Neural cell (in vitro differentiated cells): ENCODE measurements at regions not wholly inside any gene's neighbourhood (a gene's known extent, or its start where the extent isn't known, plus 50 kb on each side); places are given as distances from the start of the nearest gene placed in this dataset.

Experiments used
- H2AFZ ChIP-seq: fragments of 200-600, 300-800 bp; sonication (generic), shearing (Covaris generic); 2 replicates; pipeline ENCODE4 v1.6.0; 2014; ENCODE audit warnings: low read depth, mild to moderate bottlenecking, antibody characterized with exemption, low read length, moderate library complexity
- H3F3A ChIP-seq: fragments of 200-600 bp; shearing (Covaris generic); 2 replicates; pipeline ENCODE4 v1.6.1; 2016; ENCODE audit warnings: mild to moderate bottlenecking, moderate library complexity, mixed read lengths, antibody characterized with exemption, low read length; ENCODE audit not compliant: insufficient read depth, poor library complexity, severe bottlenecking
- H3K27ac ChIP-seq: fragments of 200-600, 300-800 bp; sonication (generic), shearing (Covaris generic); 2 replicates; pipeline ENCODE4 v1.5.1; 2014; ENCODE audit warnings: mild to moderate bottlenecking, low read length, moderate library complexity
- H3K27me3 ChIP-seq: fragments of 300-800, 200-600 bp; sonication (generic), shearing (Covaris generic); 2 replicates; pipeline ENCODE4 v1.6.0; 2014; ENCODE audit warnings: mild to moderate bottlenecking, low read depth, low read length, moderate library complexity; ENCODE audit not compliant: insufficient read depth
- H3K36me3 ChIP-seq: fragments of 300-800, 200-600 bp; sonication (generic), shearing (Covaris generic); 2 replicates; pipeline ENCODE4 v1.5.1; 2014; ENCODE audit warnings: mild to moderate bottlenecking, antibody characterized with exemption, low read length, moderate library complexity; ENCODE audit not compliant: insufficient read depth
- H3K4me2 ChIP-seq: fragments of 300-800, 200-600 bp; sonication (generic), shearing (Covaris generic); 2 replicates; pipeline ENCODE4 v1.6.0; 2014; ENCODE audit warnings: mild to moderate bottlenecking, low read length
- H3K4me3 ChIP-seq: fragments of 300-800, 200-600 bp; sonication (generic), shearing (Covaris generic); 2 replicates; pipeline ENCODE4 v1.5.1; 2014; ENCODE audit warnings: mild to moderate bottlenecking, low read length, moderate library complexity
- H3K79me2 ChIP-seq: fragments of 200-600 bp; shearing (Covaris generic); replicated peaks from 2 replicates; pipeline ENCODE4 v1.6.0; 2014; ENCODE audit warnings: mild to moderate bottlenecking, low read length, moderate library complexity; ENCODE audit not compliant: insufficient read depth
- H3K9ac ChIP-seq: fragments of 300-800, 200-600 bp; sonication (generic), shearing (Covaris generic); 2 replicates; pipeline ENCODE4 v1.6.1; 2016; ENCODE audit warnings: mild to moderate bottlenecking, low read length, mixed read lengths
- H3K9me2 ChIP-seq: fragments of 200-600 bp; shearing (Covaris generic); 2 replicates; pipeline ENCODE4 v1.6.1; 2016; ENCODE audit warnings: mild to moderate bottlenecking, low read length, mixed read lengths; ENCODE audit not compliant: insufficient read depth
- H3K9me3 ChIP-seq: fragments of 200-600, 300-800 bp; sonication (generic), shearing (Covaris generic); 2 replicates; pipeline ENCODE4 v1.6.1; 2016; ENCODE audit warnings: mild to moderate bottlenecking, mixed run types, low read length, moderate library complexity, mixed read lengths
- H4K20me1 ChIP-seq: fragments of 200-600 bp; shearing (Covaris generic); 2 replicates; pipeline ENCODE4 v1.6.1; 2016; ENCODE audit warnings: mild to moderate bottlenecking, mixed run types; ENCODE audit not compliant: insufficient read depth
- CTCF ChIP-seq: fragments of 450-650 bp; IDR thresholded peaks from 2 replicates; pipeline ENCODE4 v1.5.1; 2014; ENCODE audit warnings: antibody characterized with exemption, mild to moderate bottlenecking, moderate library complexity; ENCODE audit not compliant: poor library complexity, severe bottlenecking
- EP300 ChIP-seq: fragments of 450-650 bp; conservative IDR thresholded peaks from 2 replicates; pipeline ENCODE4 v1.6.1; 2014; ENCODE audit warnings: antibody characterized with exemption, mild to moderate bottlenecking, moderate library complexity; ENCODE audit not compliant: poor library complexity, severe bottlenecking
- EZH2 ChIP-seq: fragments of 200-600, 300-800 bp; shearing (Covaris generic), sonication (generic); IDR thresholded peaks from 2 replicates; pipeline ENCODE4 v1.6.1; 2014; ENCODE audit warnings: antibody characterized with exemption, low read length, borderline replicate concordance, mild to moderate bottlenecking; ENCODE audit not compliant: insufficient read depth, poor library complexity, severe bottlenecking
- MXI1 ChIP-seq: fragments of 450-650 bp; conservative IDR thresholded peaks from 2 replicates; pipeline ENCODE4 v1.6.1; 2014; ENCODE audit warnings: antibody characterized with exemption, mild to moderate bottlenecking; ENCODE audit not compliant: poor library complexity, severe bottlenecking
- POLR2AphosphoS5 ChIP-seq: IDR thresholded peaks from 2 replicates; pipeline ENCODE4 v1.6.1; 2012
- RAD21 ChIP-seq: fragments of 450-650 bp; conservative IDR thresholded peaks from 2 replicates; pipeline ENCODE4 v1.6.1; 2014; ENCODE audit warnings: antibody characterized with exemption, mild to moderate bottlenecking, moderate library complexity
- SMC3 ChIP-seq: fragments of 450-650 bp; conservative IDR thresholded peaks from 2 replicates; pipeline ENCODE4 v1.6.1; 2014; ENCODE audit warnings: antibody characterized with exemption, mild to moderate bottlenecking, moderate library complexity; ENCODE audit not compliant: poor library complexity
- TAF1 ChIP-seq: IDR thresholded peaks from 2 replicates; pipeline ENCODE4 v1.6.1; 2012; ENCODE audit warnings: low read depth
- TF ChIP-seq, protein P1 (sequence below): IDR thresholded peaks from 2 replicates; pipeline ENCODE4 v1.6.1; 2012; ENCODE audit warnings: borderline replicate concordance

DNA sequence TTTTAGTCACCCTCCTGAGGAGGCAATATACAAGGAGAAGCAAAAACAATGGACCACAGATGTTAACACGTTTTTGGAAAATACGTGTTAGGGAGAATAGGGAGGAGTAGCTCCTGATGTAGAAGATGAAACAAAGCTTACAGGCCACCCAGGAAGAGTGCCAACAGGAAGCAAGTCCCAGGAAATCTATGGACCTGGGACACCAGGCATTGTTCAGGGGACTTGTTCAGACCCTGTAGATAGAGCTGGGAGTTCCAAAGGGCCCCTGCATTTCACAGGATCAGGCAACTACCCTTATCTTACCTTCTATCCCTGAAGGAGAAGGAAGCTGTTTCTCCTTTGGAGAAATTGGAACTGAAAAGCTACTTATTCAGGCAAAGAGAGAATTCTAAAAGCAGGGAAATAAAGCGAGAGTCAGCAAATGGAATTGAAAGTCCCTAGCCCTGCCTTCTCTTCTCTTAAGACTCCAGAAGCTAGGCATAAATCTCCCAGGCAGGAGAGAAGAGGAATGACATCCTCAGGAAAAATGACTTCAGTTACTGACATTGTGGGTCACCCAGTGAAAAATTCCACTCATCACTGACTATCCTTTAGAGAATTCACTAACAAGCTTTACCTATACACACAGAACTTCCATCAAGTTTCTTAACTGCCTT, 77.7 kb upstream of the FAM3C start:
- H3F3A ChIP-seq = no peaks in the 10 kb centered on the region
- H3K27me3 ChIP-seq = no peaks in the 10 kb centered on the region
- no peaks in the 10 kb centered on the region for H3K9me3 ChIP-seq
- H3K27ac ChIP-seq = no peak overlapping the region
- no peaks in the 10 kb centered on the region for H4K20me1 ChIP-seq
- H3K36me3 ChIP-seq = no peaks in the 10 kb centered on the region
- no peaks in the 10 kb centered on the region for H3K9me2 ChIP-seq
- TF ChIP-seq POLR2AphosphoS5 (no peak), TAF1 (no peak), RAD21 (no peak), CTCF (no peak), EP300 (no peak), SMC3 (no peak)
- no peak overlapping the region for H3K4me2 ChIP-seq
- H2AFZ ChIP-seq = no peak overlapping the region
- H3K9ac ChIP-seq = no peak overlapping the region
- H3K79me2 ChIP-seq = peaks cover 6% of the 10 kb centered on the region
- H3K4me3 ChIP-seq = no peak overlapping the region

DNA sequence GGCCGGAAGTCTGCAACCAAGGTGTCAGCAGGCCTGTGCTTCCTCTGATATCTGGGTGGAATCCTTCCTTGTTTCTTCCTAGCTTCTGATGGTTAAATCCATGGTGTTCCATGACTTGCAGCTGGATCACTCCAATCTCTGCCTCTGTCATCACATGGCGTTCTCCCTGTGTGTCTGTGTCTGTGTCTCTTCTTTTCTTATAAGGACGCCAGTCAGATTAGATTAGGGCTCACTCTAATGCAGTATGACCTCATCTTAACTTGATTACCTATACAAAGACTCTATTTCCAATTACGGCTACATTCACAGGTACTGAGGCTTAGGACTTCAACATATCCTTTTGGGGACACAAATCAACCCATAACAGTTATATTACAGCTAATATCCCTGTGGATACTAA, 70.3 kb upstream of the FAM3C start:
- no peaks in the 10 kb centered on the region for H3F3A ChIP-seq
- no peak overlapping the region for H2AFZ ChIP-seq
- H3K27ac ChIP-seq = no peak overlapping the region
- no peak overlapping the region for H3K4me2 ChIP-seq
- H3K79me2 ChIP-seq = peaks cover 4% of the 10 kb centered on the region
- H3K36me3 ChIP-seq = no peaks in the 10 kb centered on the region
- H3K9me2 ChIP-seq = no peaks in the 10 kb centered on the region
- no peak overlapping the region for H3K4me3 ChIP-seq
- TF ChIP-seq, protein P1, sequence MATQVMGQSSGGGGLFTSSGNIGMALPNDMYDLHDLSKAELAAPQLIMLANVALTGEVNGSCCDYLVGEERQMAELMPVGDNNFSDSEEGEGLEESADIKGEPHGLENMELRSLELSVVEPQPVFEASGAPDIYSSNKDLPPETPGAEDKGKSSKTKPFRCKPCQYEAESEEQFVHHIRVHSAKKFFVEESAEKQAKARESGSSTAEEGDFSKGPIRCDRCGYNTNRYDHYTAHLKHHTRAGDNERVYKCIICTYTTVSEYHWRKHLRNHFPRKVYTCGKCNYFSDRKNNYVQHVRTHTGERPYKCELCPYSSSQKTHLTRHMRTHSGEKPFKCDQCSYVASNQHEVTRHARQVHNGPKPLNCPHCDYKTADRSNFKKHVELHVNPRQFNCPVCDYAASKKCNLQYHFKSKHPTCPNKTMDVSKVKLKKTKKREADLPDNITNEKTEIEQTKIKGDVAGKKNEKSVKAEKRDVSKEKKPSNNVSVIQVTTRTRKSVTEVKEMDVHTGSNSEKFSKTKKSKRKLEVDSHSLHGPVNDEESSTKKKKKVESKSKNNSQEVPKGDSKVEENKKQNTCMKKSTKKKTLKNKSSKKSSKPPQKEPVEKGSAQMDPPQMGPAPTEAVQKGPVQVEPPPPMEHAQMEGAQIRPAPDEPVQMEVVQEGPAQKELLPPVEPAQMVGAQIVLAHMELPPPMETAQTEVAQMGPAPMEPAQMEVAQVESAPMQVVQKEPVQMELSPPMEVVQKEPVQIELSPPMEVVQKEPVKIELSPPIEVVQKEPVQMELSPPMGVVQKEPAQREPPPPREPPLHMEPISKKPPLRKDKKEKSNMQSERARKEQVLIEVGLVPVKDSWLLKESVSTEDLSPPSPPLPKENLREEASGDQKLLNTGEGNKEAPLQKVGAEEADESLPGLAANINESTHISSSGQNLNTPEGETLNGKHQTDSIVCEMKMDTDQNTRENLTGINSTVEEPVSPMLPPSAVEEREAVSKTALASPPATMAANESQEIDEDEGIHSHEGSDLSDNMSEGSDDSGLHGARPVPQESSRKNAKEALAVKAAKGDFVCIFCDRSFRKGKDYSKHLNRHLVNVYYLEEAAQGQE = no peak
- no peak for TF ChIP-seq RAD21
- no peak for TF ChIP-seq SMC3
- TF ChIP-seq MXI1 = no peak
- no peak for TF ChIP-seq TAF1
- TF ChIP-seq CTCF = no peak
- no peak for TF ChIP-seq EZH2
- no peak for TF ChIP-seq EP300
- TF ChIP-seq POLR2AphosphoS5 = no peak
- H3K9ac ChIP-seq = no peak overlapping the region
- no peaks in the 10 kb centered on the region for H3K9me3 ChIP-seq
- H4K20me1 ChIP-seq = no peaks in the 10 kb centered on the region
- no peaks in the 10 kb centered on the region for H3K27me3 ChIP-seq
